ENCODE measurements at regions not wholly inside any gene's neighbourhood (a gene's known extent, or its start where the extent isn't known, plus 50 kb on each side); places are given as distances from the start of the nearest gene placed in this dataset.

GRCh38 chr13:71309905-71310304 lies 557.1 kb downstream of the DACH1 start:
- TF ChIP-seq EZH2phosphoT487 (conservative IDR thresholded peaks at IDR 0.05; ENCODE audit: low read length) (no peak), CTCF (IDR thresholded peaks at IDR 0.05; ENCODE audit: insufficient read depth, low read length, poor library complexity, severe bottlenecking) (no peak)
